HL-60 (cell line): ENCODE measurements at regions not wholly inside any gene's neighbourhood (a gene's known extent, or its start where the extent isn't known, plus 50 kb on each side); places are given as distances from the start of the nearest gene placed in this dataset.

Experiments
- POLR2AphosphoS5 ChIP-seq: IDR thresholded peaks from 2 replicates; pipeline ENCODE4 v1.6.1; 2012; ENCODE audit warnings: low read depth
- TF ChIP-seq, protein P1 (sequence below): IDR thresholded peaks from one replicate; pipeline ENCODE4 v1.5.1; 2011; ENCODE audit warnings: low read length, control low read depth, inconsistent platforms; ENCODE audit not compliant: insufficient read depth

DNA sequence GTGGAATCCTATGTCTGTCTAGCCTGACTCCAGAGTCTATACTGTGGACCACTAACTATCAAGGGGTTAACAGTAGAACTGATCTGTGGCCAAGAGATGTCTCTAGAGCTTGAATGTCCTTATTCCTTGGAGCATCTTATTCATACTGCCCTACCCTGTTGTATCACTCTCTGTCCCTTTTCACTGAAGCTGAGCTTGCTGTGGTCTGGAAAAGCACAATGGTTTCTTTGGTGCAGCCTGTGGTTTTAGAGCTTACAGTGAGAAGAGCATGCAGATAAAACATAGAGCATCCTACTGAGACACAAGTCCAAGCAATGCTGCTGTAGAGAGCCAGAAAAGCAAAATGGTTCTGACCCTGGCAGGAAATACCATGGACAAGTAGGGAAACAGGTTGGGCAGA lies 367.0 kb upstream of the ATP2B1 start:
- TF ChIP-seq, protein P1, sequence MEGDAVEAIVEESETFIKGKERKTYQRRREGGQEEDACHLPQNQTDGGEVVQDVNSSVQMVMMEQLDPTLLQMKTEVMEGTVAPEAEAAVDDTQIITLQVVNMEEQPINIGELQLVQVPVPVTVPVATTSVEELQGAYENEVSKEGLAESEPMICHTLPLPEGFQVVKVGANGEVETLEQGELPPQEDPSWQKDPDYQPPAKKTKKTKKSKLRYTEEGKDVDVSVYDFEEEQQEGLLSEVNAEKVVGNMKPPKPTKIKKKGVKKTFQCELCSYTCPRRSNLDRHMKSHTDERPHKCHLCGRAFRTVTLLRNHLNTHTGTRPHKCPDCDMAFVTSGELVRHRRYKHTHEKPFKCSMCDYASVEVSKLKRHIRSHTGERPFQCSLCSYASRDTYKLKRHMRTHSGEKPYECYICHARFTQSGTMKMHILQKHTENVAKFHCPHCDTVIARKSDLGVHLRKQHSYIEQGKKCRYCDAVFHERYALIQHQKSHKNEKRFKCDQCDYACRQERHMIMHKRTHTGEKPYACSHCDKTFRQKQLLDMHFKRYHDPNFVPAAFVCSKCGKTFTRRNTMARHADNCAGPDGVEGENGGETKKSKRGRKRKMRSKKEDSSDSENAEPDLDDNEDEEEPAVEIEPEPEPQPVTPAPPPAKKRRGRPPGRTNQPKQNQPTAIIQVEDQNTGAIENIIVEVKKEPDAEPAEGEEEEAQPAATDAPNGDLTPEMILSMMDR, result no peak
- no peak for TF ChIP-seq POLR2AphosphoS5
